ENCODE measurements at regions not wholly inside any gene's neighbourhood (a gene's known extent, or its start where the extent isn't known, plus 50 kb on each side); places are given as distances from the start of the nearest gene placed in this dataset.
A peak's percentile ranks its signal among the peaks of the same experiment; 100 is the strongest.

- DNase-seq, result peak in 1 of 5 donors; percentile 68
These were observed 156.0 kb downstream of the KATNAL1 start for GRCh38 chr13:30151388-30151787.

DNA sequence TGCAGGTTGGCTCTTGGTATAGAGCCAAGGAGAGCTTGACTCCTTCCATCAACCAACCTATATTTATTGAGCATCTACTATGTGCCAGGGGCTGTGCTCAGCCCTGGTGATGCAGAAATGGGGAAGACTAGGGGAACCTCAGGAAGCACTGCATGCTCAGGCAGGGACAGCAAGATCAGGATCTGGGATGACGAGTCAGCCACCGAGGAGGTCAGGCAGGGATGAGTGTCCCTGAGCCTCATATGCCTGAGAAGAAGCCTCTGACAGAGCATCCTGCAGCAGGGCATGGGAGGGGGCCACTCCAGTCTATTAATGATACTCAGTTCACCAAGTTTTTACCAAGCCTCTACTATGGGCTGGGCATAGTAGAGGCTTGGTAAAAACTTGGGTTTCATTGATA is 158.1 kb downstream of the KATNAL1 start:
- DNase-seq, result no peak

DNA sequence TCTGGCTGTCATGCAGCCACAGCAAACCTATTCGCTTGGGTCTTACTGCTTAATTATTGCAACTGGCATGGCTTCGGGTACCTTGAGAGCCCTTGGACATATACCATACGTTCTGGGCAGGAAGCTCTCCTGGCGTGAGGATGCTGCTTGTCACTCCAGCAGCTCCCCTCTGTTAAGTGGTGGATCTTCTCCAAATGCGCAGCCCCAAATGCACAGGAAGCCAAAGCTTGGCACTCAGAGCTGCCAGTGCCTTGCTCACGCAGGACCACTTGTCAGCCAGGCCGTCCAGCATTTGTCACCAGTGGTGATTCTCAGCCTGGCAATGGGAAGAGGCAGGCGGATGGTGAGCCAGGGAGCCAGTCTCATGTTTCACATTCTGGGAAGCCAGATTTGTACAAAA is 158.6 kb downstream of the KATNAL1 start:
- DNase-seq, result no peak

- peak in 3 of 5 donors; percentile 16 to 93 (median 25) for DNase-seq
These were observed 159.1 kb downstream of the KATNAL1 start for GRCh38 chr13:30148171-30148754.

- peak in 1 of 5 donors; percentile 47 for DNase-seq
These were observed 159.9 kb downstream of the KATNAL1 start for GRCh38 chr13:30147421-30147820.

GRCh38 chr13:30147015-30147414 is 160.3 kb downstream of the KATNAL1 start:
- no peak for DNase-seq

DNA sequence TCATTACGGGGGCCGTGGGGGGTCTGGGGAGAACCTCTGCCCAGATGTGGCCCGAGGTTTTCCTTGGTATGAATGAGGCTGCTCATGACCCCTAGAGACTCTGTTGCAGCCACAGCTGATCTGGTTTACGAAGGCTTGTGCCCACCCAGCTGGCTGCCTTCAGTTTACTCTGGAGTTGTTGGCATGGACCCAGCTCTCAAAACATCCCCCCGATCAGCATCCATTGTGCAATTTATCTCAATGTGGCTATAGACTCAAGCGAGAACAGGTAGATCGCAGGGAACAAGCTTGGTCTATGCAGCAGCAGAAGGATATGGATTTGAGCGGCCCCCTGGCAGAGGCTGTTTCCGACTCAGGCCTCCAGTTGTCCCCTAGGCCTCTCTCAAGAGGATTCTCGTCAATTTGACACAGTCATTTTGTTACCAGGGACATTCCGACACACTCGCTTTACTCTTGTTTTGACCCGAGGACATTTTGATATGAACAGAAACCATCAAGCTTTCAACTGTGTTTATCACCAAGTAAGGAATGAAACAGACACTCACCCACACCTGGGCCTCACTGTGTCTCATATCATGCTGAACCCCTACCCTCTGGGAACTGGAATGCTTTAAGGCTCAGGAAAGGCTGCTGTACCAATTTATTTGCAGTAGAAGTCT is 161.5 kb downstream of the KATNAL1 start:
- peak in 1 of 5 donors; percentile 85 for DNase-seq

GRCh38 chr13:30143666-30144400 is 163.5 kb downstream of the KATNAL1 start:
- peak in 1 of 5 donors; percentile 71 for DNase-seq

- DNase-seq, result peak in 1 of 5 donors; percentile 66
These were observed 164.7 kb downstream of the KATNAL1 start for GRCh38 chr13:30142486-30143211.

DNA sequence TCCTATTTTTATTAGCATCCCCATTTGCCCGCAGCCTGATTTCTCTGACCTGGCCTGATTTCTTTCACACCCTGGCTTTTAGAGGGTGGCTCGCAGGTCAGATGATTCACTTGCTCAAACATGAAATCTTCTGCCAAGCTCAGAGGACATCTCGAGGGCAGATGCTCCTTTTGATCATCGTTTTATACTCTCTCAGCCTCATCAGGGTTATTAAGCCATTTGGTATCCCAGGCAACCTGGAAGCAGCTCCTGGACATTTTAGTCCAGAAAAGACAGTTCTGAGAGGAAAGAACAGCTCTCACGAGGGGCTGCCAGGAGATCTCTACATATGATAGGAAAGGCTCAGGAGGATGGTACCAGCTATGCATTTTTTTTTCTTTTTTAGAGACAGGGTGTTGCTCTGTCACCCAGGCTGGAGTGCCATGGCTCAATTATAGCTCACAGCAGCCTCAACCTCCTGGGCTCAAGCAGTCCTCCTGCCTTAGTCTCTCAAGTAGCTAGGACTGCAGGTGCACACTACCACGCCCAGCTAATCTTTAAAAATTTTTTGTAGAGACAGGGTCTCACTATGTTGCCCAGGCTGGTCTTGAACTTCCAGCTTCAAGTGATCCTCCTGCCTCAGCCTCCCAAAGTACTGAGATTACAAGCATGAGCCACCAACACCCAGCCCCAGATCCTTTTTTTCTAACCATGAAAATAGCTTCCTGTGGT is 165.4 kb downstream of the KATNAL1 start:
- DNase-seq, result no peak

DNA sequence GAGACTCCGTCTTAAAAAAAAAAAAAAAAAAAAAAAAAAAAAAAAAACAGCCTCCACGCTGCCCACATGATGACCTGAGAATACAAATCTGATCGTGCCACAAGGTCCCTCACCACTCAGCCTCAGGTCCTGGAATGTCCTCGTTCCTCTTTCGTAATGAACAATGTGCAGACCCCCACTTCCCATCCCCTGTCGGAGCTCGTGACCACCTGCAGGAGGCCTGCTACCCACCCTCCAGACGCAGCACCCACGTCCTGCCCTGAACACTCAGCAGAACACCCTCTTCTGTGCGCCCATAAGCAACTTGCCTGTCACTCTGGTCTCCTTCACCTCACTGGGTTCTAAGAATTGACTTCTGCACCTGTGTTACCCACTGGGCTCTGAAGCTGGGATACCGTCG is 166.4 kb downstream of the KATNAL1 start:
- DNase-seq, result no peak

- no peak for DNase-seq
These were observed 168.8 kb downstream of the KATNAL1 start for GRCh38 chr13:30138511-30138910.

- no peak for DNase-seq
These were observed 171.5 kb downstream of the KATNAL1 start for GRCh38 chr13:30135868-30136267.

- no peak for DNase-seq
These were observed 172.0 kb downstream of the KATNAL1 start for GRCh38 chr13:30135351-30135750.

- no peak for DNase-seq
These were observed 172.8 kb downstream of the KATNAL1 start for GRCh38 chr13:30134578-30134977.

GRCh38 chr13:30133996-30134395 is 173.4 kb downstream of the KATNAL1 start:
- DNase-seq, result no peak

DNA sequence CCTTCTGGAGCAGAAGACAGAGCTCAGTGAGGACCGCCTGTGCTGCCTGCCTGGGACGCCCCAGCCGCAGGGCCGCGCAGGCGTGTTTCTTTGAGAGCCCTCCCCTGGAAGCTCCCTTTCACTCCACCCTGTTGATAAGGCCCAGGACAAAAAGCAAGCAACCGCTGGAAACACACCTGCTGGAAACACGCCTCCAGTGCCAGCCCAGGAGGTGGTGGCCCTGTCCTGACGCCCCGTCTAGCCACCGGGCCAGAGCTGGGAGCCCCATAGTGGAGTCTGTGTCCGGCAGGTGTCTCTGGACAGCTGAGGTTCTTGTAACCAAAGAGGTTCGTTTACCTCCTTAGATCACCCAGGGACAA is 173.8 kb downstream of the KATNAL1 start:
- DNase-seq, result no peak

- DNase-seq, result peak; percentile 86 to 96 (median 92)
These were observed 174.5 kb downstream of the KATNAL1 start for GRCh38 chr13:30132623-30133553.

- DNase-seq, result no peak
These were observed 177.9 kb downstream of the KATNAL1 start for GRCh38 chr13:30129411-30129810.

DNA sequence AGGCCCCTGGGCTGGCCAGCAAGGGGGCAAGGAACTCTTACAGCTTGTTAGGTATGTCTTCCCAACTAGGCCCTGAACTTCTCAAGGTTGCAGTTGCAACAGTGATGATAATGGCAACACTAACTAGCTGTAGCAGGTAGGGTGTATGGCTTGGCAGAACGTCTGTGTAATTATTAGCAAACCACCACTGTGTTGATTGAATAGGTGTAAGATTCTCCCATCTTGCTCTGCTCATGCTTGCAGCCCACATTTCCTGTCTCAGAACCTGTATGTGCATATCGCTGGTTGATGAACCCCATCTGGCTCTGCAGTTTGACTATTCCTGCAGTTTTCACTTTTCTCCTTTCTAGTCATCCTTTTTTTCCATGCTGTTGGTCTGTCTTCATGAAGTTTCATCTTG is 178.8 kb downstream of the KATNAL1 start:
- no peak for DNase-seq

DNA sequence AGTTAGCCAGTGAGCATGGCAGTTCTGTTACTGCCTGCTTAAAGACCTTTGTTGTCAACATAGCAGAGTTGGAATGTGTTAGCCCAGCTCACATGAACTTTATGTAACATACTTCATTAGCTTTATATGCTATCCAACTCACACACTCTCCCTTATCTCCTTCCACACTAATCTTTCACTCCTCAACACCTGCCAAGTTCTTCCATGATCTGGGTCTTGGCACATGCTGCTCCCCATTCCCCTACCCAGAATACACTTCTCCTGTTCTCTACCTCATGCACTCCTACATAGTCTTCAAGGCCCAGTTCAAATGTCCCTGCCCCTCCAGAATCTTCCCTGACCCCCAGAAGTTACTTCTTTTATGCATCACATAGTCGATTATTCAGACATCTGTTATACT is 179.3 kb downstream of the KATNAL1 start:
- DNase-seq, result no peak

All from T-helper 1 cell (primary cell).